Lower leg skin (tissue), 3 donors: ENCODE measurements at regions not wholly inside any gene's neighbourhood (a gene's known extent, or its start where the extent isn't known, plus 50 kb on each side); places are given as distances from the start of the nearest gene placed in this dataset.

Source experiments
- POLR2A ChIP-seq, 2 donors: fragments of 450-650 bp; IDR thresholded peaks; one replicate each; pipeline ENCODE4 v1.6.1; 2016 to 2017; ENCODE audit warnings: antibody characterized with exemption in 2 of 2, mild to moderate bottlenecking in 1 of 2, moderate library complexity in 1 of 2
- TF ChIP-seq, protein P1 (sequence below), 3 donors: fragments of 450-650 bp; IDR thresholded peaks; one replicate each; pipeline ENCODE4 v1.5.1; 2016; ENCODE audit warnings: antibody characterized with exemption in 3 of 3, mild to moderate bottlenecking in 3 of 3, moderate library complexity in 2 of 3

DNA sequence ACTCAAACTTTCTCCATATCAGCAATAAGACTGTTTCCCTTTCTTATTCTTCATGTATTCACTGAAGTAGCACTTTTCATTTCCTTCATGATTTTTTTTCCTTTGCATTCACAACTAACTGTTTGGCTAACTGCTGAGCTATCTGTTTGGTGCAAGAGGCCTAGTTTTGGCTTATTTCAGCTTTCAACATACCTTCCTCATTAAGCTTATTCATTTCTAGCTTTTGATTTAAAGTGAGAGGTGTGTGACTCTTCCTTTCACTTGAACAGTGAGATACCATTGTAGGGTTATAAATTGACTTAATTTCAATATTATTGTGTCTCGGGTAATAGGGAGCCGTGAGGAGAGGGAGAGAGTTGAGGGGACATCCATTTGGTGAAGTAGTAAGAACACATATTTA is 262.0 kb upstream of the PREP start:
- TF ChIP-seq POLR2A (IDR thresholded peaks at IDR 0.05) = no peak
- TF ChIP-seq, protein P1, sequence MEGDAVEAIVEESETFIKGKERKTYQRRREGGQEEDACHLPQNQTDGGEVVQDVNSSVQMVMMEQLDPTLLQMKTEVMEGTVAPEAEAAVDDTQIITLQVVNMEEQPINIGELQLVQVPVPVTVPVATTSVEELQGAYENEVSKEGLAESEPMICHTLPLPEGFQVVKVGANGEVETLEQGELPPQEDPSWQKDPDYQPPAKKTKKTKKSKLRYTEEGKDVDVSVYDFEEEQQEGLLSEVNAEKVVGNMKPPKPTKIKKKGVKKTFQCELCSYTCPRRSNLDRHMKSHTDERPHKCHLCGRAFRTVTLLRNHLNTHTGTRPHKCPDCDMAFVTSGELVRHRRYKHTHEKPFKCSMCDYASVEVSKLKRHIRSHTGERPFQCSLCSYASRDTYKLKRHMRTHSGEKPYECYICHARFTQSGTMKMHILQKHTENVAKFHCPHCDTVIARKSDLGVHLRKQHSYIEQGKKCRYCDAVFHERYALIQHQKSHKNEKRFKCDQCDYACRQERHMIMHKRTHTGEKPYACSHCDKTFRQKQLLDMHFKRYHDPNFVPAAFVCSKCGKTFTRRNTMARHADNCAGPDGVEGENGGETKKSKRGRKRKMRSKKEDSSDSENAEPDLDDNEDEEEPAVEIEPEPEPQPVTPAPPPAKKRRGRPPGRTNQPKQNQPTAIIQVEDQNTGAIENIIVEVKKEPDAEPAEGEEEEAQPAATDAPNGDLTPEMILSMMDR (IDR thresholded peaks at IDR 0.05) = no peak
